K562 (cell line): ENCODE measurements at regions not wholly inside any gene's neighbourhood (a gene's known extent, or its start where the extent isn't known, plus 50 kb on each side); places are given as distances from the start of the nearest gene placed in this dataset.

Source experiments
- ATAC-seq: fragments of 200-7000 bp; cut with Tn5 transposase; 3 replicates; pipeline ENCODE4 v1.9.1; 2020; ENCODE audit warnings: moderate library complexity
- BruUV-seq: library from RNA; stranded (reverse); fragments of 400-500 nt; replicated peaks from 2 replicates; lab custom pipeline; 2021; lab: Mats Ljungman, UMichigan
- CTCF ChIA-PET: fragments of 300-600 bp; formaldehyde crosslinking; extraction: SDS; loops from one replicate; lab custom pipeline; 2021; ENCODE audit warnings: low intra/inter-chr PET ratio; lab: Yijun Ruan, JAX
- POLR2A ChIA-PET: fragments of 300-600, 350-650 bp; sonication (Branson Sonifier 250); formaldehyde crosslinking; extraction: SDS; loops from one replicate; lab custom pipeline; 2021; ENCODE audit warnings: antibody characterized with exemption, inconsistent platforms; lab: Yijun Ruan, JAX
- DNase-seq, 4 experiments: peaks; one replicate each; pipeline versions ENCODE4 v3.0.0 to v3.0.0-alpha.2; 2011 to 2018; ENCODE audit warnings: low spot score in 3 of 4, mixed read lengths in 3 of 4; ENCODE audit errors: extremely low read depth in 1 of 4
- FAIRE-seq: peaks from 2 replicates; lab custom pipeline; 2011; peaks lifted over from hg19 to GRCh38; lab: Jason Lieb, UNC
- H2AFZ ChIP-seq: 2 replicates; pipeline ENCODE4 v1.6.0; 2011; ENCODE audit warnings: low read depth, low read length, control low read depth, inconsistent platforms
- H3K27ac ChIP-seq: fragments of 200-600 bp; 3 replicates; pipeline ENCODE4 v1.8.0; 2011; ENCODE audit warnings: low read depth, mild to moderate bottlenecking, control low read depth, inconsistent platforms, low read length, moderate library complexity, mixed read lengths; ENCODE audit errors: extremely low read depth
- H3K27me3 ChIP-seq, 2 experiments: fragments of 300-600 bp in 1 of 2; 2 replicates in 1 of 2; 3 replicates in 1 of 2; pipeline versions ENCODE4 v1.6.0 to v1.8.0; 2011; ENCODE audit warnings: inconsistent platforms in 2 of 2, low read length in 2 of 2, mild to moderate bottlenecking in 1 of 2, mixed read lengths in 1 of 2, moderate library complexity in 1 of 2; ENCODE audit not compliant: control insufficient read depth in 2 of 2, insufficient read depth in 2 of 2
- H3K36me3 ChIP-seq: fragments of 300-600 bp; 3 replicates; pipeline ENCODE4 v1.8.0; 2011; ENCODE audit warnings: mild to moderate bottlenecking, low read length, inconsistent platforms; ENCODE audit not compliant: control insufficient read depth, insufficient read depth
- H3K4me1 ChIP-seq, 2 experiments: fragments of 200-600 bp in 1 of 2; replicated peaks in 1 of 2; 2 replicates in 1 of 2; 3 replicates in 1 of 2; pipeline versions ENCODE4 v1.5.1 to v1.8.0; 2011; ENCODE audit warnings: inconsistent platforms in 2 of 2, low read length in 2 of 2, mild to moderate bottlenecking in 1 of 2, mixed read lengths in 1 of 2, moderate library complexity in 1 of 2; ENCODE audit not compliant: control insufficient read depth in 2 of 2, insufficient read depth in 2 of 2
- H3K4me2 ChIP-seq: 2 replicates; pipeline ENCODE4 v1.6.1; 2011; ENCODE audit warnings: low read length, control low read depth, inconsistent platforms, mixed read lengths; ENCODE audit not compliant: insufficient read depth
- H3K4me3 ChIP-seq: fragments of 200-600 bp; sonication (generic), shearing (Covaris generic); 2 replicates; pipeline ENCODE4 v1.5.1; 2016; ENCODE audit warnings: control low read depth, inconsistent platforms
- H3K79me2 ChIP-seq: fragments of 200-600 bp; 3 replicates; pipeline ENCODE4 v1.8.0; 2011; ENCODE audit warnings: low read length, inconsistent platforms; ENCODE audit not compliant: control insufficient read depth, insufficient read depth
- H3K9ac ChIP-seq, 2 experiments: 2 replicates each; pipeline versions ENCODE4 v1.6.0 to v1.6.1; 2011; ENCODE audit warnings: low read depth in 2 of 2, low read length in 2 of 2, control low read depth in 1 of 2, inconsistent platforms in 1 of 2, mild to moderate bottlenecking in 1 of 2, mixed read lengths in 1 of 2; ENCODE audit not compliant: insufficient read depth in 1 of 2
- H3K9me1 ChIP-seq: one replicate; pipeline ENCODE4 v1.6.0; 2011; ENCODE audit warnings: inconsistent platforms, mild to moderate bottlenecking, low read length, moderate library complexity; ENCODE audit not compliant: control insufficient read depth, insufficient read depth
- H3K9me3 ChIP-seq: replicated peaks from 2 replicates; pipeline ENCODE4 v1.5.1; 2011; ENCODE audit warnings: low read depth, low read length, inconsistent platforms; ENCODE audit not compliant: control insufficient read depth, insufficient read depth
- H4K20me1 ChIP-seq: replicated peaks from 2 replicates; pipeline ENCODE4 v1.6.1; 2011; ENCODE audit warnings: low read length, inconsistent platforms, mixed read lengths; ENCODE audit not compliant: control insufficient read depth, insufficient read depth
- ADNP ChIP-seq: fragments of 200-800 bp; sonication (Bioruptor generic); IDR thresholded peaks from 2 replicates; pipeline ENCODE4 v1.6.1; 2016; ENCODE audit warnings: missing genetic modification characterization, missing compliant biosample characterization
- BRF1 ChIP-seq: IDR thresholded peaks from 3 replicates; pipeline ENCODE4 v1.6.1; 2011; ENCODE audit warnings: borderline replicate concordance, mild to moderate bottlenecking; ENCODE audit not compliant: insufficient read length; ENCODE audit errors: extremely low read depth
- GABPA ChIP-seq: fragments of 200-800 bp; sonication (Bioruptor generic); conservative IDR thresholded peaks from 2 replicates; pipeline ENCODE4 v1.6.1; 2016; ENCODE audit warnings: low read depth, missing genetic modification characterization, missing compliant biosample characterization
- HCFC1 ChIP-seq: IDR thresholded peaks from 2 replicates; pipeline ENCODE4 v1.6.1; 2012; ENCODE audit warnings: low read depth, low read length, improper control_type of control experiment
- MEF2D ChIP-seq: conservative IDR thresholded peaks from 2 replicates; pipeline ENCODE4 v1.6.1; 2016; ENCODE audit warnings: low read depth, missing genetic modification characterization, missing compliant biosample characterization
- MEIS2 ChIP-seq: fragments of 450-650 bp; IDR thresholded peaks from 2 replicates; pipeline ENCODE4 v1.6.1; 2014; ENCODE audit warnings: mild to moderate bottlenecking; ENCODE audit not compliant: partially characterized antibody
- NONO ChIP-seq, 2 experiments: fragments of 200-400 bp in 1 of 2; fragments of 450-650 bp in 1 of 2; formaldehyde crosslinking in 1 of 2; IDR thresholded peaks; 2 replicates each; pipeline ENCODE4 v1.6.1; 2017; ENCODE audit warnings: low read depth in 2 of 2, mild to moderate bottlenecking in 2 of 2, moderate library complexity in 2 of 2, low read length in 1 of 2
- RBM15 ChIP-seq: fragments of 200-400 bp; formaldehyde crosslinking; IDR thresholded peaks from 2 replicates; pipeline ENCODE4 v1.6.1; 2018; ENCODE audit warnings: mild to moderate bottlenecking, low read length, moderate library complexity; ENCODE audit not compliant: insufficient read depth
- RFX7 ChIP-seq: fragments of 250-450 bp; sonication (Bioruptor Pico); IDR thresholded peaks from 2 replicates; pipeline ENCODE4 v1.5.1; 2021; ENCODE audit warnings: mild to moderate bottlenecking
- SAFB2 ChIP-seq: fragments of 200-400 bp; formaldehyde crosslinking; IDR thresholded peaks from 2 replicates; pipeline ENCODE4 v1.6.1; 2018; ENCODE audit warnings: borderline replicate concordance, low read length, low read depth, moderate library complexity; ENCODE audit not compliant: severe bottlenecking
- USF2 ChIP-seq: sonication (generic); formaldehyde crosslinking; IDR thresholded peaks from 2 replicates; pipeline ENCODE4 v1.5.0; 2020; ENCODE audit warnings: missing genetic modification reagents
- ZNF766 ChIP-seq: fragments of 200-800 bp; sonication (Bioruptor generic); conservative IDR thresholded peaks from 2 replicates; pipeline ENCODE4 v1.6.1; 2016; ENCODE audit warnings: missing genetic modification characterization, missing compliant biosample characterization
- WGBS: fragments of 100-300 bp; shearing (Covaris generic); methylation state at CpG from one replicate; pipeline ENCODE4 v1.1.6; 2016; ENCODE audit warnings: low coverage, mixed read lengths; ENCODE audit not compliant: insufficient coverage; ENCODE audit errors: missing lambda C conversion rate; 5-methylcytosine and 5-hydroxymethylcytosine counted together
- in situ Hi-C: fragments of 300-500 bp; cut with MboI; formaldehyde crosslinking; loops from 4 replicates; pipeline ENCODE4 v1.15.0; 2018; ENCODE audit warnings: inconsistent platforms, mixed read lengths
- intact Hi-C: fragments of 100-400 bp; cut with micrococcal nuclease; formaldehyde crosslinking; loops from 2 replicates; pipeline ENCODE4 v1.14.2; 2022
- TF ChIP-seq, protein P1 (sequence below), 2 experiments: fragments of 200-800 bp in 1 of 2; sonication (Bioruptor generic) in 1 of 2; sonication (generic) in 1 of 2; formaldehyde crosslinking in 1 of 2; IDR thresholded peaks in 1 of 2; conservative IDR thresholded peaks in 1 of 2; 2 replicates each; pipeline versions ENCODE4 v1.5.0 to v1.6.1; 2016 to 2020; ENCODE audit warnings: missing compliant biosample characterization in 1 of 2, missing genetic modification characterization in 1 of 2, missing genetic modification reagents in 1 of 2
- TF ChIP-seq, protein P2 (sequence below): fragments of 450-650 bp; formaldehyde crosslinking; IDR thresholded peaks from 2 replicates; pipeline ENCODE4 v1.4.0; 2020; ENCODE audit warnings: mild to moderate bottlenecking, moderate library complexity

DNA sequence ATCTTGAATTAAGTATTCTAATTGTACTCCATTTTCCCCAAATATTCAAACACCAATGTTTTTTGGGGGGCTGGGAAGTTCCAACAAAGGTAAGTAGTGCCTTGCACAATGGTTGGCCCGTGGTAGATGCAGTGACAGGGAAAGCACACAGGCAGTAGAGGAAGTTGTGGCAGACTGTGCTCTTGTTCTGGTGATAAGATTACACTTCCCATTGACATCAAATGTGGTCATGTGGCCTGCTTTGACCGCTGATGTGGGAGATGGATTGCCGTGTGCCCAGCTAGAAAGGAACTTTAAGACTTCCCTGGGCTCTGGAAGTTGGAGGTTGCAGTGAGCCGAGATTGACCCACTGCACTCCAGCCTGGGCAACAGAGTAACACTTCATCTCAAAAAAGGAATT is 223.8 kb downstream of the VRK1 start (continued):
- TF ChIP-seq, protein P1, sequence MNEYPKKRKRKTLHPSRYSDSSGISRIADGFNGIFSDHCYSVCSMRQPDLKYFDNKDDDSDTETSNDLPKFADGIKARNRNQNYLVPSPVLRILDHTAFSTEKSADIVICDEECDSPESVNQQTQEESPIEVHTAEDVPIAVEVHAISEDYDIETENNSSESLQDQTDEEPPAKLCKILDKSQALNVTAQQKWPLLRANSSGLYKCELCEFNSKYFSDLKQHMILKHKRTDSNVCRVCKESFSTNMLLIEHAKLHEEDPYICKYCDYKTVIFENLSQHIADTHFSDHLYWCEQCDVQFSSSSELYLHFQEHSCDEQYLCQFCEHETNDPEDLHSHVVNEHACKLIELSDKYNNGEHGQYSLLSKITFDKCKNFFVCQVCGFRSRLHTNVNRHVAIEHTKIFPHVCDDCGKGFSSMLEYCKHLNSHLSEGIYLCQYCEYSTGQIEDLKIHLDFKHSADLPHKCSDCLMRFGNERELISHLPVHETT (CRISPR knock-in tag; conservative IDR thresholded peaks at IDR 0.05 in 1 of 2, IDR thresholded peaks at IDR 0.05 in 1 of 2) = peak in 1 of 2 experiments; percentile 43; a peak in 1 of 4 replicates
- TF ChIP-seq GABPA (tag) (peak; percentile 40; the same call in 1 of the 2 replicates), MEF2D (tag) (no peak)
- TF ChIP-seq, protein P2, sequence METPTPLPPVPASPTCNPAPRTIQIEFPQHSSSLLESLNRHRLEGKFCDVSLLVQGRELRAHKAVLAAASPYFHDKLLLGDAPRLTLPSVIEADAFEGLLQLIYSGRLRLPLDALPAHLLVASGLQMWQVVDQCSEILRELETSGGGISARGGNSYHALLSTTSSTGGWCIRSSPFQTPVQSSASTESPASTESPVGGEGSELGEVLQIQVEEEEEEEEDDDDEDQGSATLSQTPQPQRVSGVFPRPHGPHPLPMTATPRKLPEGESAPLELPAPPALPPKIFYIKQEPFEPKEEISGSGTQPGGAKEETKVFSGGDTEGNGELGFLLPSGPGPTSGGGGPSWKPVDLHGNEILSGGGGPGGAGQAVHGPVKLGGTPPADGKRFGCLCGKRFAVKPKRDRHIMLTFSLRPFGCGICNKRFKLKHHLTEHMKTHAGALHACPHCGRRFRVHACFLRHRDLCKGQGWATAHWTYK (CRISPR knock-in tag) = 0 out of 2 replicates have a peak, but pooled peaks have one; percentile 22

- FAIRE-seq = peak; percentile 69
- peak overlapping the region; percentile 37 for H3K4me2 ChIP-seq
- no peaks in the 10 kb centered on the region for H4K20me1 ChIP-seq
- in situ Hi-C loops = no loop called here
- ChIA-PET CTCF (no interaction called here), POLR2A (interaction anchor here (0.9 to 1.2 kb wide), 2 partner anchors 50 to 126 kb away, joined by 3 to 4 read pairs; no protein-coding TSS in a partner anchor)
- H3K36me3 ChIP-seq = no peaks in the 10 kb centered on the region
- peaks cover 0 to 4% of the 10 kb centered on the region in 2 experiments; a peak in 2 of 5 replicates for H3K4me1 ChIP-seq
- DNase-seq = peak; percentile 29 to 39 (median 34)
- H3K27me3 ChIP-seq = peaks cover 21 to 30% of the 10 kb centered on the region in 2 experiments
- peak; percentile 96 for ATAC-seq
- H3K79me2 ChIP-seq = no peaks in the 10 kb centered on the region
- 0% methylated on average over 2 of the region's 3 CpGs for WGBS
- H3K9me1 ChIP-seq = no peaks in the 10 kb centered on the region
- H3K27ac ChIP-seq = no peak overlapping the region
- H3K4me3 ChIP-seq = no peak overlapping the region
- no TSS peak for BruUV-seq
- peak overlapping the region; percentile 61 for H2AFZ ChIP-seq
- H3K9ac ChIP-seq = no peak overlapping the region
- intact Hi-C loops = no loop called here
- H3K9me3 ChIP-seq = no peaks in the 10 kb centered on the region
- no peak for TF ChIP-seq SAFB2
- TF ChIP-seq RFX7 (CRISPR knock-in tag) = no peak
- TF ChIP-seq HCFC1 = peak; percentile 87
- TF ChIP-seq NONO (IDR thresholded peaks at IDR 0.05; ENCODE audit: low read depth in 2 of 2, low read length in 1 of 2) = no peak
- no peak for TF ChIP-seq ADNP
- TF ChIP-seq USF2 (CRISPR knock-in tag) = peak; percentile 93
- TF ChIP-seq MEIS2 = no peak
- TF ChIP-seq, protein P1 (CRISPR knock-in tag; conservative IDR thresholded peaks at IDR 0.05 in 1 of 2, IDR thresholded peaks at IDR 0.05 in 1 of 2) = no peak
- no peak for TF ChIP-seq BRF1
- no peak for TF ChIP-seq RBM15
- TF ChIP-seq ZNF766 = peak; percentile 96
Measured at GRCh38 chr14:97021571-97022168, 224.5 kb downstream of the VRK1 start.
